Motor neuron (in vitro differentiated cells): ENCODE measurements at regions not wholly inside any gene's neighbourhood (a gene's known extent, or its start where the extent isn't known, plus 50 kb on each side); places are given as distances from the start of the nearest gene placed in this dataset.

Experiments used
- ATAC-seq, 8 experiments: fragments of 200-7000 bp; cut with Tn5 transposase; replicated peaks in 6 of 8; 2 replicates each; pipeline ENCODE4 v1.8.0; 2021; ENCODE audit warnings: mild to moderate bottlenecking in 8 of 8, moderate library complexity in 8 of 8
- H3K27ac ChIP-seq, 2 donors: fragments of 250-450 bp; sonication (Bioruptor Pico); 2 replicates each; pipeline ENCODE4 v1.9.0; 2021; ENCODE audit warnings: antibody characterized with exemption in 2 of 2, mild to moderate bottlenecking in 2 of 2, moderate library complexity in 1 of 2
- H3K4me1 ChIP-seq, 2 donors: fragments of 250-450 bp; sonication (Bioruptor Pico); replicated peaks in 1 of 2; 2 replicates each; pipeline ENCODE4 v1.6.1; 2021; ENCODE audit warnings: antibody characterized with exemption in 2 of 2, mild to moderate bottlenecking in 2 of 2, moderate library complexity in 1 of 2
- H3K4me3 ChIP-seq, 5 donors: fragments of 250-450 bp; sonication (Bioruptor Pico); 2 replicates each; pipeline ENCODE4 v1.9.0; 2021; ENCODE audit warnings: antibody characterized with exemption in 5 of 5, mild to moderate bottlenecking in 5 of 5, moderate library complexity in 4 of 5
- WGBS, 10 experiments: fragments of 450-650 bp; shearing (Covaris generic); methylation state at CpG; one replicate each; pipeline ENCODE4 v1.0.0; 2022; 5-methylcytosine and 5-hydroxymethylcytosine counted together
- in situ Hi-C, 9 experiments: fragments of 400-800 bp; cut with MboI; loops; one replicate each; pipeline ENCODE4 v1.15.0; 2021; ENCODE audit warnings: low sequenced_read_pairs in 9 of 9, low pct_unique_long_range_greater_than_20kb in 2 of 9; ENCODE audit not compliant: unreplicated experiment in 9 of 9

DNA sequence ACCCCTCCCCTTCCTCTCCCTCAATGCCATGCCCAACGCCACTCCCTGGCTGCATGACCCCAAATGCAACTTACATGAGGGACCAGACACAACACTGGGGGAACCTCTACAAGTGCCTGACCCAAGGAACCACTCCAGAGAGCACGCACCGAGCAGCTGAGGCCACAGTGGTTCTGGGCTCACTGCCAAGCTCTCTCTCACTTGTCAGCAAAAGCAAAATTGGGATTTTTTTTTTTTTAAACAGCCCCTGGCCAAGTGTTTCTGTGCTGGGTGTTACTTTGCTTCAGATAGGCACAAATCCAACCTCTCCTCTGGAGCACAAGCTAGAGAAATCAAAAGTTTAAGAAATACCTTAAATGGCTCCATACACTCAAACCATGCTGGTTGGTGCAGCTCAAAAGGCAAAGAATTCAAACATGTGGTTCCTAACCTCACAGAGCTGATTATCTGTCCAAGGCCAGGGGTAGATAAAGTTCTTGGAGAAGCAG is 363.0 kb downstream of the SETD4 start:
- 0 to 80% (median 49%) methylated on average over 1 to 3 of the region's 3 CpGs; no CpG with 5 or more reads in 4 of the 10 experiments for WGBS, 10 experiments
- in situ Hi-C loops, result no loop called here
- Histone ChIP-seq H3K4me1 (no peaks in the 10 kb centered on the region), H3K4me3 (no peak overlapping the region), H3K27ac (no peak overlapping the region)
- peak in 4 of 8 experiments; percentile 29 to 70 (median 58) for ATAC-seq

DNA sequence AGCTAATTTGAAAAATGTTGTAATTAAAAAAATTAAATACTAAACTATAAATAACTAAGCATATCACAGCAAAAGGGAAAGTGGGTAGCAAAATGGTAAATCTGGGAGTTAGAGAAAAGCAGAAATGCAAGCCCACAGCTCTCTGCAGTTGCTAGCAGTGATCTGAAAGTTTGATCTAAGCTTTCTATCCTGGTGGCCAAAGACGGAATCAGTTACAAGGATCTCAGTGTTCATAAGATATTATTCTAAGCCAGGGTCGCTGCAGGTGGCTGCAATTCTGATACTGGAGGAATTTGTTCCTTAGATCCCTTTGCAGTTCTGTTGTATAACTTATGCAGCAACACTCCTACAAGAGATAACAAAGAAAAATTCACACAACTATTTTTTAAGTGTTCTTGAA is 363.7 kb downstream of the SETD4 start:
- ATAC-seq, result no peak
- no peak overlapping the region for H3K27ac ChIP-seq
- no peak overlapping the region for H3K4me3 ChIP-seq
- peaks cover 0 to under 1% of the 10 kb centered on the region in 2 donors for H3K4me1 ChIP-seq
- in situ Hi-C loops, result no loop called here
- 17 to 100% (median 58%) methylated on average over 1 to 2 of the region's 2 CpGs; no CpG with 5 or more reads in 1 of the 10 experiments for WGBS, 10 experiments

DNA sequence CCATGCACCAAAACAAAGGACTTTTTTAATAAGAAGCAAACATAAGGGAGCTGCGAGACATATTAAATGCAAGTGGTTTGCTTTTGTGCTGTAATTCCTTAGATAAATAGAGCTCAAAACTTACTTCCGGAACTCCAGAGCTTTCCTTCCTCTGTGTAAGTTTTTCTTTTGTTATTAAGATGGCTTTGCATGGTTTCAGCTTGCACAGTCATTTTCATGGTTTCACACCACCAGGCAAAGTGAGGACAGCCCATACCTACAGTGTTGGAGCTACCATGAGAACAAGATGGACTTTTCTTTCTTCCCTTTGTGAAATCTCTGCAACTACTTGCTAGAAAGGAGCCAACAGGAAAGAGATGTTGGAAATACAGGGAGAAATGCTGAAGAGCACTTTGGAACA is 368.0 kb downstream of the SETD4 start:
- in situ Hi-C loops, result no loop called here
- peaks cover 0 to 2% of the 10 kb centered on the region in 2 donors for H3K4me1 ChIP-seq
- WGBS, 10 experiments, result 51 to 100% (median 80%) methylated on average over 1 to 2 of the region's 2 CpGs
- ATAC-seq, result peak in 3 of 8 experiments; percentile 16 to 39 (median 30)
- no peak overlapping the region for H3K4me3 ChIP-seq
- no peak overlapping the region for H3K27ac ChIP-seq

DNA sequence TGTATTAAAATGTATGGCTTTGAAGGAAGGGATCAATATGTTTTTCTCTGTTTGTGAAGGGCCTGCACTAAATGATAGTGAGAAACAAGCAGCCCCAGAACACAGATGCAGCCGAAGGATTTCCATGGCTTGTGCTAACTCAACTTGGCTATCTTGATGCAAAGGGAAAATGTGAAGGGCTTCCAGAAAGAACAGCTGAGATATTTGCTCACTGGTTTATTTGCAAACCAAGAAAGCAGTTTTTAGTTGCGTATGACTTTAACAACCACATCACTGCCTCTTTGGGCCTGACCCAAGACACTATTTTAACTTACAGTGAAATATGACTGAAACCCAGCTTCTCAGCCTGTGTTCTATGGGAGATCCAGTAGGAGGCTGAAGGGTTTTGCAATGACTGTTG is 369.9 kb downstream of the SETD4 start:
- Histone ChIP-seq H3K27ac (no peak overlapping the region), H3K4me1 (peaks cover 0 to 2% of the 10 kb centered on the region in 2 donors), H3K4me3 (no peak overlapping the region)
- WGBS, 10 experiments, result 43 to 100% (median 100%) methylated on average over 1 to 2 of the region's 2 CpGs; no CpG with 5 or more reads in 3 of the 10 experiments
- no peak for ATAC-seq
- in situ Hi-C loops, result no loop called here

DNA sequence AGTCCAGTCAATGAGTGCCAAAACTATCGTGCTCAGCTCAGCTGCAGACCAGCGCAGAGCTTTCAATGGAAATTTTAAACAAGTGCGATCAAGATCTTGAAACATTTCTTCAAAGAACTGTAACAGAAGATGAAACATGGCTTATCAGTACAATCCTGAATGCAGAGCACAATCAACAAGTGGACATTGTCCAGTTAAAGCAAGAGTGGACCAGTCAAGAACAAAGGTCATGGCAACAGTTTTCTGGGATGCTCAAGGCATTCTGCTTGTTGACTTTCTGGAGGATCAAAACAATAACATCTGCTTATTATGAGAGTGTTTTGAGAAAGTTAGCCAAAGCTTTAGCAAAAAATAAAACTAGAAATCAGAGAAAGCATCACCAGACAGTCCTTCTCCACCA is 374.2 kb downstream of the SETD4 start:
- H3K4me1 ChIP-seq, result no peaks in the 10 kb centered on the region
- no peak overlapping the region for H3K4me3 ChIP-seq
- no peak for ATAC-seq
- 33 to 81% (median 55%) methylated on average over 2 to 3 of the region's 3 CpGs for WGBS, 10 experiments
- no peak overlapping the region for H3K27ac ChIP-seq
- in situ Hi-C loops, result no loop called here

DNA sequence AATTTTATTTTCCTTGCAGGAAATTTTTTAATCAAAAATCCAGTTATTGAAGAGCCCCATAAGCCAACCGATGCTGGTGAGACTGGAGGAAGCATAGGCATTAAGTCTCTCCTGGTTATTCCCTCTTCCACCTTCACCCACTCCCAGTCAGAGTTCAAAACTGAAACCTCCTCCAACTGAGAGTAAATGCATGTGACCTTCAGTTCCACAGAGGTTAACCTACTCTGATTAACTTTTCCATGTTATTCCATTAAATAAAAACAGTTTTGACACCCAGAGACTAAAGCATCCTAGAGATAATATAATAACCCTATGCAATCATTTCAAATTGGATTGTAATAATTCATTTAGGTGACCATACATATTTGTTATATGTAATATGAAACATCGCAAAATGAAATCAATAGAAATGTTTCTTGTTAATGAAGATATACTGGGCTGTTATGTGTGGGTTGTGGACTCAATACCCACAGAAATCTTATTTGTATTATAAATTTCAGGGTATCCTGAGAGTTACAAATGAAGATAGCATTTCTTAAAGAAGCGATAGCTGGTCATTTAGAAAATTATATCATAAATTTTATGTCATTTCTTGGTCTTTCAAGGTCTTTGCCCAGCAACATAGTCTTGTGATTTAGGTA is 376.5 kb downstream of the SETD4 start:
- H3K4me3 ChIP-seq, result no peak overlapping the region
- no peak overlapping the region for H3K27ac ChIP-seq
- in situ Hi-C loops, result no loop called here
- no peaks in the 10 kb centered on the region for H3K4me1 ChIP-seq
- peak in 2 of 8 experiments; percentile 57 to 67 for ATAC-seq
- 55 to 100% (median 78%) methylated on average over 1 to 3 of the region's 3 CpGs for WGBS, 10 experiments

DNA sequence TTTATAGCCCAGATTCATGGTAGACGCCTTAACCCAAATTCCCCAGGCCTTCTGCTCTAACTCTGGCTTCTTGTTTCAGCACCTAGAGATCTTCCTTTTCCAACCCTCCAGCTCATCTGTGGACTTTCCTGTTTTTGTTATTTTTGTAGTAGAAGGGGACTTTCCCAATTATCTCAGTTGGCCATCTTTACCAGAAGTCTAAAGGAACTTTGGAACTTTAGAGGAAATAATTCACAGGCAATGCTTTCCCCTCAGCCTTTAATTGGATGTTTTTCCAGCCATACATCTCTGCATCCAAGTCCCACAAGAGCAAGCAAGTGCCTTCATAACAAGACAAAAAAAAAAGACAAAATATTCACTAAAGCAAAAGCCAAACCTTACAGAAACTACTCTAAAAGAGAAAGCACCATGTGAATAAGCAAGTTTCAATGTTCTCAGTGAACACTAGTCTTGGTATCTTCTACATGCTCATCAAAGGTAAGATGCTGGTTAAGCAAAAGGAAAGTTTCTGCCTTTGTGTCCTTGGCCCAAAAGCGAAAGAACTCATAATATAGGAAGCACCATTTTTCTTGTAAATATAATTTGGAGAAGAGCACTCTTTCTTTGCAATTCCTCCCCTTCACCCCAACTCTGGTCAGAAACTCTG is 377.3 kb downstream of the SETD4 start:
- ATAC-seq, result no peak
- no peak overlapping the region for H3K27ac ChIP-seq
- no peaks in the 10 kb centered on the region for H3K4me1 ChIP-seq
- in situ Hi-C loops, result no loop called here
- H3K4me3 ChIP-seq, result no peak overlapping the region
- WGBS, 10 experiments, result 44 to 94% (median 86%) methylated on average over 1 to 2 of the region's 2 CpGs; no CpG with 5 or more reads in 2 of the 10 experiments

DNA sequence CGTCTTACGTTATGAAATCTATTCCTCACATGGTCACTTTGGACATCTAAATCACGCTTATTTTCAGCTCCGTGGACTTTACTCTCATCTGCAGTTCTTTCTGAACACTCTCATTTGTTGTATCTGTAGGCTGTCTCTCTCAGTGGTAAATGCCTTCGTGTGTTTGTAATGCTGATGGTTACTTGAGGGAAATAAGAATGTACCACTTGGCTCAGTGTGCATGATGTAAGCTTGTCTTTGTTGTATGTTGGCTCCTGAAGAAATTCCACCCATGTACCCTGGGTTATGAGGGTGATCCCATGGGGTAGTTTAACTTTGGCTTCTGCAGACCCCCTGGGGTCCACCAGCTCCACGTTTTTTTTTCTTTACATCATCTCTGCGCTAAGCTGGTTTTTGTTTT is 378.4 kb downstream of the SETD4 start:
- no peak for ATAC-seq
- H3K27ac ChIP-seq, result no peak overlapping the region
- no peak overlapping the region for H3K4me3 ChIP-seq
- in situ Hi-C loops, result no loop called here
- 48 to 92% (median 77%) methylated on average over 3 to 7 of the region's 7 CpGs for WGBS, 10 experiments
- H3K4me1 ChIP-seq, result no peaks in the 10 kb centered on the region

DNA sequence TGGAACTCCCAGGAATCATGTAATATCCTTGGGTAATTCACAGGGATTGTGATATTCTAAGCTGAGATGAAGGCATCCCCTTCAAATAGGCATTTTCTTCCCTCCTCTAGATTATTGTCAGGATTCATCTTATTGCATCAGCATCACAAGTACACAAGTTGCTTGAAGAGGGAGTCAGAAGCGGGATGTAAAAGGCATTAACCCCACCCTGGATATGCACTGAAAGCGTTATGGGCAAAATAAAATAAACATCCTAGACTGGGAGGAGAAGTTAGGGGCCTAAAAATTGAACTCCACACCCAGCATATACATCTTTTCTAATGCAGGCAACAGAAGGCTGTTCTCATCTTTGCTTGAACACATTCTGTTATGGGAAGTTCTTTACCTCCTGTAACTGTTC is 381.2 kb downstream of the SETD4 start:
- peak in 2 of 8 experiments; percentile 81 to 94 for ATAC-seq
- no peak overlapping the region for H3K27ac ChIP-seq
- H3K4me3 ChIP-seq, result no peak overlapping the region
- no peaks in the 10 kb centered on the region for H3K4me1 ChIP-seq
- in situ Hi-C loops, result no loop called here
- WGBS, 10 experiments, result 0 to 100% (median 51%) methylated on average over 1 to 2 of the region's 2 CpGs; no CpG with 5 or more reads in 2 of the 10 experiments

DNA sequence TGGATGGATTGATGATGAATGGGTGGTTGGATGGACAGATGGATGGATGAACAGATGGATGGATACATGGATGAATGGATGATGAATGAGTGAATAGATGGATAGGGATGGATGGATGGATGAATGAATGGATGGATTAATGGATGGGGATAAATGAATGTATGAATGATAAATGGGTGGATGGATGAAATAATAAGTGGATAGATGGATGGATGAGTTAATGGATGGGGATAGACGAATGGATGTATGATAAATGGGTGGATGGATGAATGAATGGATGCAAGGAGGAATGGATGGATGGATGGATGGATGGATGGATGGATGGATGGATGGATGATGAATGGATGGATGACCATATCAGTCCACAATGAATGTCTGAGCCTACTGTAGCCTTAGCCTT is 381.9 kb downstream of the SETD4 start:
- WGBS, 10 experiments, result 0 to 80% (median 54%) methylated on average over 1 of the region's 1 CpG; no CpG with 5 or more reads in 2 of the 10 experiments
- ATAC-seq, result no peak
- Histone ChIP-seq H3K4me3 (no peak overlapping the region), H3K27ac (no peak overlapping the region), H3K4me1 (no peaks in the 10 kb centered on the region)
- in situ Hi-C loops, result no loop called here

DNA sequence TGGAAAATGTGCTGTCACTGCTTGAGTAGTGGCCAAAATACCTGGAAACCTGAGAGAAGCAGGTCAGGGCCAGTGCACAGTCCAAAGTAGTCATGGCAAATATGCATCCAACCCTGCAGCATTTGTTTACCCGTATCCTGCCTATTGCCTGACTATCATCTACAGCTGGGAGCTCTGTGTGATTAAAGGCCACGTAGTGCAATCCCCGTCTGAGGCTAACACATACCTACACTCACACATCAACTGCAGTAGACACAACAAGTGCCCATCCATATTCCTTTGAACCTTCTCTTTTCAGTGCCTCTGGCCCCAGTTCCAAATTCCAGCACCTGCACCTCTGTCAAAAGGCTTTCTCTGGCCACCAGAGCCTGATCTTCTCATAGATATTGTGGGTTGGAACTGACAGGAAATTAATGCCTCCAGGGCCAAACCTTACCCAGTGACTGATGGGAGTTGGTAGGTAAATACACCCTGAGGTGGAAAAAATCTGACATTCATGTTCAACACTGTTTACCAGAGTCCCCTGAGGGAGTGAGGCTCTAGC is 383.0 kb downstream of the SETD4 start:
- Histone ChIP-seq H3K4me3 (no peak overlapping the region), H3K27ac (no peak overlapping the region), H3K4me1 (no peaks in the 10 kb centered on the region)
- WGBS, 10 experiments, result 70 to 100% (median 90%) methylated on average over 1 to 3 of the region's 3 CpGs; no CpG with 5 or more reads in 5 of the 10 experiments
- in situ Hi-C loops, result no loop called here
- no peak for ATAC-seq

DNA sequence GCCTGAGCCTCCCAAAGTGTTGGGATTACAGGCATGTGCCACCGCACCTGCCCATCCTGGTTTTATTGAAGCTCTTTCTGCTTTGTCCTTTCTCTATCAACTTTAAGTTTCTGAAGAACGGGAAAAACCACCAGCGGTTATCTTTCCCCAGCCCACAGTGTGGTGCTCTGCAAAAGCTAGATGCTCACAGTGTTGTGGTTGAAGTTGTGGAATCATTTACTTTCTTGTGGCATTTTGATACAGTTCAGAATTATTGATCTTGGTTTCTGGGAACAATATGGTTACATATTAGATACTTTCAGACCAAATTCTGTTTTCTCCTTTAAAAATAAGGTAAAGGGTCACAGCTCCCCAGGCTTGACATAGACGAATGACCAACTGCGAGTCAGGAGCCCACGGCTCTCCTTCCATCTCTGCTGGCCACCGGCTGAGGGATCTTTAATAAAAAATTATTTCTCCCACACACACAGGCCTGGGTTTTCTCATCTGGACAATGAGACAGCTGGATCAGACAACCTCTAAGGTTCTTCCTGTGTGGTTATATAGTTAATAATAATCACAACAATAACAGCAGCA is 385.3 kb downstream of the SETD4 start:
- no peak for ATAC-seq
- Histone ChIP-seq H3K4me1 (no peaks in the 10 kb centered on the region), H3K4me3 (no peak overlapping the region), H3K27ac (no peak overlapping the region)
- 51 to 93% (median 68%) methylated on average over 3 to 7 of the region's 7 CpGs; no CpG with 5 or more reads in 3 of the 10 experiments for WGBS, 10 experiments
- in situ Hi-C loops, result no loop called here

DNA sequence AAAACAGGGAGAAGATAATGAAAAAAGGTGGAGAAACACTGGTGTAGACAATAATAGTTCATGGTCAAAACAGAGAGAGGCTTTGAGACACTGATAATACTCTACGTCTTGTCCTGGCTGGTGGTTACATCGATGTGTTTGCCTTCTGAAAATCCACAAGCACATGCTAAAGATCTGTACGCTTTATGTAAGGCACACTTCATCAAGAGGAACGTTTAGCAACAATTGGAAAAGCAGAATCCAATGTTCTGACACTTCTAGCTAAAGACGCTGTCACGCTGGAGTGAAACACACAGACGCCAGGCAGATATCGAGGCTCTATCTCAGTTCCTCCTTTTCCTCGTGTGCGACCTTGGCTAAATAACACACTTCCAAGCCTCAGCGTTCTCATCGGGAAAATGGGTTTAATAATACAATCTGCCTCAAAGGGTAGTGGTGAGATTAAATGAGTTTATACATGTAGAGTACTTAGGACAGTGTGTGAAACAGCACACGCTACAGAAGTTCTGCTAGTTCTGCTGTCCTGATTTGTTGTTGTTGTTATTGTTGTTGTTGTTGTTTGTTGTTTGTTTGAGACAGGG is 386.1 kb downstream of the SETD4 start:
- H3K4me3 ChIP-seq, result no peak overlapping the region
- no peaks in the 10 kb centered on the region for H3K4me1 ChIP-seq
- no peak overlapping the region for H3K27ac ChIP-seq
- in situ Hi-C loops, result no loop called here
- 73 to 93% (median 84%) methylated on average over 2 to 12 of the region's 13 CpGs for WGBS, 10 experiments
- no peak for ATAC-seq
